Left forelimb (tissue), 1 donor: ENCODE measurements at regions not wholly inside any gene's neighbourhood (a gene's known extent, or its start where the extent isn't known, plus 50 kb on each side); places are given as distances from the start of the nearest gene placed in this dataset.

ENCODE experiments used
- DNase-seq: peaks from one replicate; pipeline ENCODE4 v3.0.0-alpha.2; 2018; ENCODE audit warnings: low spot score

- no peak for DNase-seq
Observed at GRCh38 chr12:107225635-107226034, 132.3 kb upstream of the CRY1 start.

GRCh38 chr12:107226126-107226525 lies 132.8 kb upstream of the CRY1 start:
- DNase-seq, result no peak

GRCh38 chr12:107228076-107228475 lies 134.7 kb upstream of the CRY1 start:
- no peak for DNase-seq

GRCh38 chr12:107229827-107230226 lies 136.5 kb upstream of the CRY1 start:
- no peak for DNase-seq

- DNase-seq, result no peak
Observed at GRCh38 chr12:107231303-107231702, 138.0 kb upstream of the CRY1 start.

- no peak for DNase-seq
Observed at GRCh38 chr12:107233551-107233950, 140.2 kb upstream of the CRY1 start.

GRCh38 chr12:107235600-107235999 lies 142.3 kb upstream of the CRY1 start:
- DNase-seq, result no peak

GRCh38 chr12:107236824-107237511 lies 143.6 kb upstream of the CRY1 start:
- DNase-seq, result no peak

GRCh38 chr12:107238296-107238695 lies 144.9 kb upstream of the CRY1 start:
- no peak for DNase-seq

- DNase-seq, result no peak
Observed at GRCh38 chr12:107241411-107241810, 148.1 kb upstream of the CRY1 start.

GRCh38 chr12:107242189-107242588 lies 148.8 kb upstream of the CRY1 start:
- no peak for DNase-seq

GRCh38 chr12:107243341-107243740 lies 150.0 kb upstream of the CRY1 start:
- no peak for DNase-seq

GRCh38 chr12:107244584-107244983 lies 151.2 kb upstream of the CRY1 start:
- no peak for DNase-seq

- DNase-seq, result no peak
Observed at GRCh38 chr12:107247650-107248049, 154.3 kb upstream of the CRY1 start.

- no peak for DNase-seq
Observed at GRCh38 chr12:107248187-107248586, 154.8 kb upstream of the CRY1 start.

- DNase-seq, result no peak
Observed at GRCh38 chr12:107251288-107251687, 157.9 kb upstream of the CRY1 start.

- no peak for DNase-seq
Observed at GRCh38 chr12:107253361-107253760, 160.0 kb upstream of the CRY1 start.

GRCh38 chr12:107254258-107254856 lies 161.0 kb upstream of the CRY1 start:
- DNase-seq, result no peak

GRCh38 chr12:107258780-107259179 lies 165.4 kb upstream of the CRY1 start:
- DNase-seq, result no peak

- DNase-seq, result no peak
Observed at GRCh38 chr12:107263980-107264379, 170.6 kb upstream of the CRY1 start.

GRCh38 chr12:107264667-107265066 lies 171.3 kb upstream of the CRY1 start:
- DNase-seq, result no peak

GRCh38 chr12:107267604-107268003 lies 174.3 kb upstream of the CRY1 start:
- no peak for DNase-seq

- no peak for DNase-seq
Observed at GRCh38 chr12:107271523-107271922, 178.2 kb upstream of the CRY1 start.

- DNase-seq, result no peak
Observed at GRCh38 chr12:107275530-107275929, 182.2 kb upstream of the CRY1 start.
